HEK293T (cell line): ENCODE measurements at regions not wholly inside any gene's neighbourhood (a gene's known extent, or its start where the extent isn't known, plus 50 kb on each side); places are given as distances from the start of the nearest gene placed in this dataset.

Experiments
- ARNT ChIP-seq: fragments of 450-650 bp; IDR thresholded peaks from 2 replicates; pipeline ENCODE4 v1.6.1; 2017; ENCODE audit warnings: mild to moderate bottlenecking
- BHLHE40 ChIP-seq: fragments of 450-650 bp; IDR thresholded peaks from 2 replicates; pipeline ENCODE4 v1.6.1; 2016; ENCODE audit warnings: mild to moderate bottlenecking, moderate library complexity, borderline replicate concordance
- FOXA1 ChIP-seq: fragments of 450-650 bp; IDR thresholded peaks from 2 replicates; pipeline ENCODE4 v1.6.1; 2016; ENCODE audit warnings: mild to moderate bottlenecking
- FOXK2 ChIP-seq: fragments of 450-650 bp; IDR thresholded peaks from 2 replicates; pipeline ENCODE4 v1.6.1; 2016; ENCODE audit warnings: mild to moderate bottlenecking
- FOXM1 ChIP-seq: fragments of 450-650 bp; IDR thresholded peaks from 2 replicates; pipeline ENCODE4 v1.6.1; 2017; ENCODE audit warnings: mild to moderate bottlenecking, borderline replicate concordance
- LEF1 ChIP-seq: fragments of 450-650 bp; IDR thresholded peaks from 2 replicates; pipeline ENCODE4 v1.6.1; 2017; ENCODE audit warnings: mild to moderate bottlenecking, borderline replicate concordance
- NFRKB ChIP-seq: fragments of 450-650 bp; IDR thresholded peaks from 2 replicates; pipeline ENCODE4 v1.6.1; 2016; ENCODE audit warnings: mild to moderate bottlenecking, moderate library complexity
- SP1 ChIP-seq: fragments of 450-650 bp; IDR thresholded peaks from 2 replicates; pipeline ENCODE4 v1.6.1; 2017
- SUZ12 ChIP-seq: fragments of 450-650 bp; IDR thresholded peaks from 2 replicates; pipeline ENCODE4 v1.6.1; 2016; ENCODE audit warnings: mild to moderate bottlenecking
- TF ChIP-seq, protein P1 (sequence below): fragments of 450-650 bp; IDR thresholded peaks from 2 replicates; pipeline ENCODE4 v1.6.1; 2016

DNA sequence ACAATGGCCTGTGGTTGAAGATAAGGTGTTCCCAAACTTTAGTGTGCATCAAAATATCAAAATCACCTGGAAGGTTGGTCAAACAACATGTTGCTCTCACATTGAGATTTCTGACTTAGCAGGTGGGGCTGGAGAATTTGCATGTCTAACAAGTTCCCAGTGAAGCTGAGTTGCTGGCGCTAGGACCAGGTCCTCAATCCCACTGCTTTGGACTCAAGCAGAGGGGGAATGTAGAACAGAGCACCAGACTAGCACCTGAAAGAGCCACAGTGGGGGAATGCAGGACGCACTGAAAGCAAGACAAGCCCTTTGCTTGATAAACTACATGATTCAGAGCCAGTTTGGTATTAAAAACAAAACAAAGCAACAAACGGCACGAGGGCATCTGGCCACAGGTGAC lies 458.1 kb downstream of the MTRR start:
- TF ChIP-seq SP1 (no peak), SUZ12 (no peak), NFRKB (no peak), FOXA1 (no peak), FOXK2 (no peak), FOXM1 (no peak), ARNT (no peak), BHLHE40 (no peak), LEF1 (no peak)
- TF ChIP-seq, protein P1, sequence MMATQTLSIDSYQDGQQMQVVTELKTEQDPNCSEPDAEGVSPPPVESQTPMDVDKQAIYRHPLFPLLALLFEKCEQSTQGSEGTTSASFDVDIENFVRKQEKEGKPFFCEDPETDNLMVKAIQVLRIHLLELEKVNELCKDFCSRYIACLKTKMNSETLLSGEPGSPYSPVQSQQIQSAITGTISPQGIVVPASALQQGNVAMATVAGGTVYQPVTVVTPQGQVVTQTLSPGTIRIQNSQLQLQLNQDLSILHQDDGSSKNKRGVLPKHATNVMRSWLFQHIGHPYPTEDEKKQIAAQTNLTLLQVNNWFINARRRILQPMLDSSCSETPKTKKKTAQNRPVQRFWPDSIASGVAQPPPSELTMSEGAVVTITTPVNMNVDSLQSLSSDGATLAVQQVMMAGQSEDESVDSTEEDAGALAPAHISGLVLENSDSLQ: no peak
